ENCODE measurements at regions not wholly inside any gene's neighbourhood (a gene's known extent, or its start where the extent isn't known, plus 50 kb on each side); places are given as distances from the start of the nearest gene placed in this dataset.

DNA sequence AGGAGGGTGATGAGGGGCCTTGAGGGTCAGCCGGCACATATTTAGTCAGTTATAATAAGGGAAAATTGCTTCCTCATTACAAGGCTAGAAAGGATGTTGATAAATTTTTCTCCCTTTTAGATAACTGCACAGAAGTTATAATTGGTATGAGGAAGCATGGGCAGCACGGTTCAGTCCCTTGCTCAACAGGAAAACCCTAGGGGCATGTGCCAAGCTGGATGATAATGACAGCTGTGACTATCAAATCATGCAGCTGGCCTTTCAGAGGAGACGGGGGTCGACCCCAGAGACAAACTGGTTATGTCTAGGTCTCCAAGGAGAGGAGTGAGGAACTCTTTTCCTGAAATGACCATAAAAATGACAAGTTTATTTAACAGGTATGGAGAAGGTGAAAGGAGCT lies 448.1 kb upstream of the VRK2 start:
- TF ChIP-seq, protein P1, sequence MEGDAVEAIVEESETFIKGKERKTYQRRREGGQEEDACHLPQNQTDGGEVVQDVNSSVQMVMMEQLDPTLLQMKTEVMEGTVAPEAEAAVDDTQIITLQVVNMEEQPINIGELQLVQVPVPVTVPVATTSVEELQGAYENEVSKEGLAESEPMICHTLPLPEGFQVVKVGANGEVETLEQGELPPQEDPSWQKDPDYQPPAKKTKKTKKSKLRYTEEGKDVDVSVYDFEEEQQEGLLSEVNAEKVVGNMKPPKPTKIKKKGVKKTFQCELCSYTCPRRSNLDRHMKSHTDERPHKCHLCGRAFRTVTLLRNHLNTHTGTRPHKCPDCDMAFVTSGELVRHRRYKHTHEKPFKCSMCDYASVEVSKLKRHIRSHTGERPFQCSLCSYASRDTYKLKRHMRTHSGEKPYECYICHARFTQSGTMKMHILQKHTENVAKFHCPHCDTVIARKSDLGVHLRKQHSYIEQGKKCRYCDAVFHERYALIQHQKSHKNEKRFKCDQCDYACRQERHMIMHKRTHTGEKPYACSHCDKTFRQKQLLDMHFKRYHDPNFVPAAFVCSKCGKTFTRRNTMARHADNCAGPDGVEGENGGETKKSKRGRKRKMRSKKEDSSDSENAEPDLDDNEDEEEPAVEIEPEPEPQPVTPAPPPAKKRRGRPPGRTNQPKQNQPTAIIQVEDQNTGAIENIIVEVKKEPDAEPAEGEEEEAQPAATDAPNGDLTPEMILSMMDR (IDR thresholded peaks at IDR 0.05) = no peak
- TF ChIP-seq EP300 (IDR thresholded peaks at IDR 0.05) = no peak
- no peak for TF ChIP-seq POLR2A (IDR thresholded peaks at IDR 0.05)
